ENCODE measurements at regions not wholly inside any gene's neighbourhood (a gene's known extent, or its start where the extent isn't known, plus 50 kb on each side); places are given as distances from the start of the nearest gene placed in this dataset.

GRCh38 chr9:124149992-124150391 is 107.8 kb upstream of the NEK6 start:
- no peak for TF ChIP-seq CTCF (conservative IDR thresholded peaks at IDR 0.05)
- no peak for TF ChIP-seq EZH2 (IDR thresholded peaks at IDR 0.05; ENCODE audit: low read depth)

All from PC-9 (cell line).